BLaER1 treated with 17β-estradiol and CSF1 and Interleukin-3, amounts not matched to agents 10 nM and 100 nM (cell line): ENCODE measurements at regions not wholly inside any gene's neighbourhood (a gene's known extent, or its start where the extent isn't known, plus 50 kb on each side); places are given as distances from the start of the nearest gene placed in this dataset.

Experiments
- H3K27ac ChIP-seq, 11 experiments: shearing (Covaris generic); formaldehyde crosslinking; 2 replicates each; pipeline ENCODE4 v1.8.1; 2022
- H3K27me3 ChIP-seq, 11 experiments: shearing (Covaris generic); formaldehyde crosslinking; 2 replicates each; pipeline ENCODE4 v1.8.1; 2022
- H3K36me3 ChIP-seq, 11 experiments: shearing (Covaris generic); formaldehyde crosslinking; 2 replicates each; pipeline ENCODE4 v1.8.1; 2022
- H3K4me1 ChIP-seq, 10 experiments: shearing (Covaris generic); formaldehyde crosslinking; 2 replicates each; pipeline ENCODE4 v1.8.1; 2022
- H3K4me2 ChIP-seq, 11 experiments: shearing (Covaris generic); formaldehyde crosslinking; 2 replicates each; pipeline ENCODE4 v1.8.1; 2022
- H3K4me3 ChIP-seq, 10 experiments: shearing (Covaris generic); formaldehyde crosslinking; 2 replicates each; pipeline ENCODE4 v1.8.1; 2022
- H3K9ac ChIP-seq, 11 experiments: shearing (Covaris generic); formaldehyde crosslinking; 2 replicates each; pipeline ENCODE4 v1.8.1; 2022
- H3K9me3 ChIP-seq, 11 experiments: shearing (Covaris generic); formaldehyde crosslinking; replicated peaks in 1 of 11; 2 replicates each; pipeline ENCODE4 v1.8.1; 2022
- H4K20me1 ChIP-seq, 11 experiments: shearing (Covaris generic); formaldehyde crosslinking; 2 replicates each; pipeline ENCODE4 v1.8.1; 2022
- Cebpa-rat ChIP-seq, 11 experiments: shearing (Covaris generic); IDR thresholded peaks; 2 replicates each; pipeline ENCODE4 v1.8.1; 2022

GRCh38 chr1:5271264-5271663, 616.9 kb downstream of the AJAP1 start:
- TF ChIP-seq Cebpa-rat (IDR thresholded peaks at IDR 0.05) = no peak
- Histone ChIP-seq H4K20me1 (peaks cover 0 to 6% (median 0%) of the 10 kb centered on the region in 11 experiments; a peak in 1 of 22 replicates), H3K36me3 (no peaks in the 10 kb centered on the region), H3K4me3 (no peak overlapping the region), H3K9ac (no peak overlapping the region), H3K4me2 (no peak overlapping the region), H3K4me1 (peaks cover 10 to 15% (median 13%) of the 10 kb centered on the region in 10 experiments; a peak in 18 of 20 replicates), H3K27me3 (no peaks in the 10 kb centered on the region), H3K9me3 (peaks cover 0 to 11% (median 0%) of the 10 kb centered on the region in 11 experiments; a peak in 5 of 22 replicates), H3K27ac (no peak overlapping the region)

- Histone ChIP-seq H3K27ac (no peak overlapping the region), H3K9ac (no peak overlapping the region), H3K4me1 (peaks cover 10 to 15% (median 13%) of the 10 kb centered on the region in 10 experiments; a peak in 18 of 20 replicates), H3K9me3 (peaks cover 0 to 11% (median 0%) of the 10 kb centered on the region in 11 experiments; a peak in 5 of 22 replicates), H4K20me1 (no peaks in the 10 kb centered on the region; a peak in 1 of 22 replicates), H3K4me2 (no peak overlapping the region), H3K36me3 (no peaks in the 10 kb centered on the region), H3K27me3 (no peaks in the 10 kb centered on the region), H3K4me3 (no peak overlapping the region)
- TF ChIP-seq Cebpa-rat (IDR thresholded peaks at IDR 0.05) = no peak
Observed at GRCh38 chr1:5269901-5270300, 615.5 kb downstream of the AJAP1 start.

GRCh38 chr1:5267603-5268235, 613.3 kb downstream of the AJAP1 start:
- peaks cover 10 to 28% (median 17%) of the 10 kb centered on the region in 11 experiments; a peak in 19 of 22 replicates for H3K9me3 ChIP-seq
- H3K27me3 ChIP-seq = no peaks in the 10 kb centered on the region
- no peak overlapping the region for H3K9ac ChIP-seq

DNA sequence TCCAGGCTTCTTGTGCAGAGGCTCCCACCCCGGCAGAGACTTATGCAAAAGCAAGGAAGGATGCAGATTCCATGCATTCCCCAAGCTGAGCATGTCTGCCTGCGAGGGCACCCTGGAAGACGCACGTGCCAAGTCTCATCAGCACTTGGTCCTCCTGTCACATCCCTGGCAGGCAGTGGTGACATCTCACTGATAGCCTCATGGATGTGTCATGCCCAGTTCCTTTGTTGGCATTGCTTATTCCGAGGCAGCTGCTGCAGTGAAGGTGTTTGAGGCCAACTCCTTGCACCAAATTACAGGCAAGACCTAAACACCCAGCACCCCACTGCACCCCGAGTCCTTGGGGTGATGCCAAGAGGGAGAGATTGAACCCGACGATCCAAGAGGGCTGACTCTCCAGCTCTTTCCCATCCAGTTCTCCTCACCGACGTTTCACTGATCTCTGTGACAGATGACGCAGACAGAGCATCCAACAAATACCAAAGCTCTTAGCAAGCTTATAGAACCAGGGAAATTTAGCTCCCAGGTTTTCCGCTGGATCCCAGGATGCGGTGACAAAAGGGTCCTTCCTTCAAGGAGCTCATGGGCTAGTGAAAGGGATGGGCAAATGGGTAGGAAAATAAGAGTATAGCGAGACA, 611.1 kb downstream of the AJAP1 start:
- no peak for TF ChIP-seq Cebpa-rat (IDR thresholded peaks at IDR 0.05)
- no peaks in the 10 kb centered on the region for H3K4me1 ChIP-seq
- no peak overlapping the region for H3K4me2 ChIP-seq
- H3K27me3 ChIP-seq = no peaks in the 10 kb centered on the region
- H3K4me3 ChIP-seq = no peak overlapping the region
- no peaks in the 10 kb centered on the region for H3K36me3 ChIP-seq
- no peaks in the 10 kb centered on the region for H4K20me1 ChIP-seq
- peaks cover 11 to 34% (median 22%) of the 10 kb centered on the region in 11 experiments; a peak in 19 of 22 replicates for H3K9me3 ChIP-seq
- H3K9ac ChIP-seq = no peak overlapping the region
- H3K27ac ChIP-seq = no peak overlapping the region

More at GRCh38 chr1:5267603-5268235, 613.3 kb downstream of the AJAP1 start:
- H3K27ac ChIP-seq = no peak overlapping the region
- H4K20me1 ChIP-seq = no peaks in the 10 kb centered on the region
- TF ChIP-seq Cebpa-rat (IDR thresholded peaks at IDR 0.05) = no peak
- no peak overlapping the region for H3K4me2 ChIP-seq
- no peak overlapping the region for H3K4me3 ChIP-seq
- no peaks in the 10 kb centered on the region for H3K4me1 ChIP-seq
- H3K36me3 ChIP-seq = no peaks in the 10 kb centered on the region

DNA sequence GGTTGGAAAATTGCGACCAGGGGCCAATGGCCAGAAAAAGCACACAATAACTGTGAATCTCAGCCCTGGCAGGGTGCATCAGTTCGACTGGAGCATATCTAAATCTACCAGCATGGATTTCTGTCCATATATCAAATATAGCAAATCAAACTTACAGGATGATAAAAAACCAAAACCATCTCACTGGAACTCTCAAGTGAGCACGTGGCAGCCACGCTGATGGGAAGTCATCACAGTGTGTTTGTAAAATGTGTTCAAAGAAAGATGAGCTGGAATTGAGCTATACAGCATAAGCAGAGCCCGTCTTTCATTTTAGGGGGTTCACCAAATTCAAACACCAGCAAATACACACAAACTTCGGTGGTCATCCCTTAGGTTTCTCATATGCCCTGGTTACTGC, 610.1 kb downstream of the AJAP1 start:
- H3K36me3 ChIP-seq = no peaks in the 10 kb centered on the region
- no peak for TF ChIP-seq Cebpa-rat (IDR thresholded peaks at IDR 0.05)
- H3K9me3 ChIP-seq = peaks cover 20 to 43% (median 32%) of the 10 kb centered on the region in 11 experiments

GRCh38 chr1:5256793-5257192, 602.4 kb downstream of the AJAP1 start:
- TF ChIP-seq Cebpa-rat (IDR thresholded peaks at IDR 0.05) = no peak
- Histone ChIP-seq H4K20me1 (no peaks in the 10 kb centered on the region), H3K36me3 (no peaks in the 10 kb centered on the region), H3K27me3 (no peaks in the 10 kb centered on the region), H3K4me2 (no peak overlapping the region), H3K9me3 (peaks cover 24 to 33% (median 28%) of the 10 kb centered on the region in 11 experiments), H3K4me1 (no peaks in the 10 kb centered on the region), H3K4me3 (no peak overlapping the region), H3K27ac (no peak overlapping the region), H3K9ac (no peak overlapping the region)

More for the DNA sequence above, 610.1 kb downstream of the AJAP1 start:
- Histone ChIP-seq H4K20me1 (no peaks in the 10 kb centered on the region), H3K4me2 (no peak overlapping the region), H3K27me3 (no peaks in the 10 kb centered on the region), H3K4me1 (no peaks in the 10 kb centered on the region), H3K27ac (no peak overlapping the region), H3K4me3 (no peak overlapping the region), H3K9ac (no peak overlapping the region)

- peaks cover 0 to 4% (median 0%) of the 10 kb centered on the region in 10 experiments; a peak in 2 of 20 replicates for H3K4me1 ChIP-seq
- no peaks in the 10 kb centered on the region for H4K20me1 ChIP-seq
- H3K4me2 ChIP-seq = no peak overlapping the region
- no peak overlapping the region for H3K4me3 ChIP-seq
- H3K36me3 ChIP-seq = no peaks in the 10 kb centered on the region
- peaks cover 21 to 38% (median 24%) of the 10 kb centered on the region in 11 experiments for H3K9me3 ChIP-seq
- no peak for TF ChIP-seq Cebpa-rat (IDR thresholded peaks at IDR 0.05)
- H3K9ac ChIP-seq = no peak overlapping the region
- H3K27me3 ChIP-seq = no peaks in the 10 kb centered on the region
- no peak overlapping the region for H3K27ac ChIP-seq
Observed at GRCh38 chr1:5254975-5255374, 600.6 kb downstream of the AJAP1 start.

GRCh38 chr1:5254131-5254725, 599.8 kb downstream of the AJAP1 start:
- H3K4me3 ChIP-seq = no peak overlapping the region
- TF ChIP-seq Cebpa-rat (IDR thresholded peaks at IDR 0.05) = no peak
- no peaks in the 10 kb centered on the region for H3K27me3 ChIP-seq
- no peak overlapping the region for H3K9ac ChIP-seq
- H4K20me1 ChIP-seq = no peaks in the 10 kb centered on the region
- no peak overlapping the region for H3K27ac ChIP-seq
- no peak overlapping the region for H3K4me2 ChIP-seq
- no peaks in the 10 kb centered on the region for H3K36me3 ChIP-seq
- peaks cover 0 to 8% (median 0%) of the 10 kb centered on the region in 10 experiments; a peak in 2 of 20 replicates for H3K4me1 ChIP-seq
- H3K9me3 ChIP-seq = peaks cover 13 to 30% (median 18%) of the 10 kb centered on the region in 11 experiments

DNA sequence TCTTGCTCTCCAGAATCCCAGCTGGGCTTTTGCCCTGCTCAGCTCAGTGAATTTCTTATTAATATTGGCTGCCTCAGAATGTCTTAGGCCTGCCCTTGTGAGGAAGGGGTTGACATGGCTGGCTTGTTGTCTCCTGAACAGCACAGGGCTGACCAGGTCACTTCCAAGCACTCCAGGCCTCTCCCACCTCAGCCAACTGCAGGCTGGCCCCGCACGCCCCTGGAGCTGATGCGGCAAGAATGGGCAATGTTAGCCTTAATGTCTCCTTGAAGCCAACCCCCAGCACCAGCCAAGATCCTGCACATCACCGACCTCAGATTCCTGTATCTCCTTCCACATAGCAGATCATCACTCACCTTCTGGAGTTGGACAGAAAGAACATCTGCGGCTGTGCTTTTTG, 598.6 kb downstream of the AJAP1 start:
- H3K4me3 ChIP-seq = no peak overlapping the region
- no peaks in the 10 kb centered on the region for H3K36me3 ChIP-seq
- H3K27me3 ChIP-seq = no peaks in the 10 kb centered on the region
- H3K4me2 ChIP-seq = no peak overlapping the region
- H3K9ac ChIP-seq = no peak overlapping the region
- no peaks in the 10 kb centered on the region for H4K20me1 ChIP-seq
- peaks cover 2 to 20% (median 9%) of the 10 kb centered on the region in 11 experiments; a peak in 8 of 22 replicates for H3K9me3 ChIP-seq
- TF ChIP-seq Cebpa-rat (IDR thresholded peaks at IDR 0.05) = no peak
- H3K4me1 ChIP-seq = peaks cover 0 to 8% (median 0%) of the 10 kb centered on the region in 10 experiments; a peak in 2 of 20 replicates
- H3K27ac ChIP-seq = no peak overlapping the region
